SK-N-SH (cell line): ENCODE measurements at regions not wholly inside any gene's neighbourhood (a gene's known extent, or its start where the extent isn't known, plus 50 kb on each side); places are given as distances from the start of the nearest gene placed in this dataset.

ENCODE experiments used
- CTCF ChIA-PET: fragments of 300-600, 350-600 bp; formaldehyde crosslinking; extraction: SDS; loops from one replicate; lab custom pipeline; 2021; lab: Yijun Ruan, JAX
- POLR2A ChIA-PET: fragments of 350-600 bp; sonication (Branson Sonifier 250); formaldehyde crosslinking; extraction: SDS; loops from one replicate; lab custom pipeline; 2020; ENCODE audit warnings: antibody characterized with exemption, inconsistent platforms; lab: Yijun Ruan, JAX
- DNase-seq: peaks from one replicate; pipeline ENCODE4 v3.0.0; 2012
- H2AFZ ChIP-seq: fragments of 200-600 bp; sonication (generic); 2 replicates; pipeline ENCODE4 v1.8.1; 2016; ENCODE audit warnings: antibody characterized with exemption, mild to moderate bottlenecking, low read depth
- H3F3A ChIP-seq: fragments of 200-600 bp; sonication (generic); replicated peaks from 2 replicates; pipeline ENCODE3; 2016; ENCODE audit warnings: antibody characterized with exemption, mild to moderate bottlenecking; ENCODE audit not compliant: insufficient read depth
- H3K27ac ChIP-seq, 2 experiments: fragments of 200-500 bp in 1 of 2; fragments of 200-600 bp in 1 of 2; sonication (Bioruptor generic) in 1 of 2; sonication (generic), shearing (Covaris generic) in 1 of 2; 2 replicates each; pipeline versions ENCODE4 v1.5.1 to v1.6.1; 2014 to 2016; ENCODE audit warnings: low read depth in 2 of 2, inconsistent platforms in 1 of 2, low read length in 1 of 2, mild to moderate bottlenecking in 1 of 2, mixed read lengths in 1 of 2
- H3K27me3 ChIP-seq: fragments of 200-600 bp; sonication (generic), shearing (Covaris generic); 2 replicates; pipeline ENCODE4 v1.6.1; 2016; ENCODE audit warnings: mixed run types; ENCODE audit not compliant: insufficient read depth
- H3K36me3 ChIP-seq, 2 experiments: fragments of 200-500 bp in 1 of 2; fragments of 200-600 bp in 1 of 2; sonication (Bioruptor generic) in 1 of 2; sonication (generic) in 1 of 2; replicated peaks in 1 of 2; 2 replicates each; pipeline versions ENCODE3 to v1.5.1; 2014 to 2016; ENCODE audit warnings: low read length in 1 of 2, mild to moderate bottlenecking in 1 of 2; ENCODE audit not compliant: insufficient read depth in 2 of 2, control insufficient read depth in 1 of 2
- H3K4me1 ChIP-seq, 2 experiments: fragments of 200-500 bp in 1 of 2; fragments of 200-600 bp in 1 of 2; sonication (Bioruptor generic) in 1 of 2; sonication (generic), shearing (Covaris generic) in 1 of 2; 2 replicates each; pipeline versions ENCODE4 v1.5.1 to v1.6.1; 2014 to 2016; ENCODE audit warnings: low read depth in 1 of 2, low read length in 1 of 2, mixed run types in 1 of 2; ENCODE audit not compliant: insufficient read depth in 2 of 2, control insufficient read depth in 1 of 2
- H3K4me2 ChIP-seq: fragments of 200-600 bp; sonication (generic), shearing (Covaris generic); 2 replicates; pipeline ENCODE4 v1.6.1; 2017; ENCODE audit warnings: mixed run types
- H3K4me3 ChIP-seq, 2 experiments: fragments of 200-500 bp in 1 of 2; fragments of 200-600 bp in 1 of 2; sonication (Bioruptor generic) in 1 of 2; sonication (generic), shearing (Covaris generic) in 1 of 2; 2 replicates each; pipeline versions ENCODE4 v1.5.1 to v1.8.1; 2014 to 2016; ENCODE audit warnings: low read depth in 2 of 2, inconsistent platforms in 1 of 2, low read length in 1 of 2, mild to moderate bottlenecking in 1 of 2, mixed read lengths in 1 of 2, moderate library complexity in 1 of 2
- H3K79me2 ChIP-seq: fragments of 200-600 bp; sonication (generic); 2 replicates; pipeline ENCODE4 v1.8.1; 2017; ENCODE audit warnings: mild to moderate bottlenecking; ENCODE audit not compliant: insufficient read depth
- H3K9ac ChIP-seq: fragments of 200-600 bp; sonication (generic); 2 replicates; pipeline ENCODE4 v1.6.1; 2017; ENCODE audit warnings: mixed run types
- H3K9me2 ChIP-seq: fragments of 200-600 bp; sonication (generic); 2 replicates; pipeline ENCODE4 v1.6.1; 2017; ENCODE audit warnings: mixed run types
- H3K9me3 ChIP-seq: fragments of 200-600 bp; sonication (generic); 2 replicates; pipeline ENCODE4 v1.6.1; 2017; ENCODE audit warnings: mixed run types, mild to moderate bottlenecking, moderate library complexity
- H4K20me1 ChIP-seq: fragments of 200-600 bp; sonication (generic); 2 replicates; pipeline ENCODE4 v1.6.1; 2017; ENCODE audit warnings: mild to moderate bottlenecking, mixed run types; ENCODE audit not compliant: insufficient read depth
- EZH2phosphoT487 ChIP-seq: fragments of 200-600 bp; sonication (generic); IDR thresholded peaks from 2 replicates; pipeline ENCODE4 v1.6.1; 2017; ENCODE audit warnings: low read depth, mixed run types, mild to moderate bottlenecking, antibody characterized with exemption, moderate library complexity, borderline replicate concordance
- FOXJ3 ChIP-seq: sonication (generic); formaldehyde crosslinking; IDR thresholded peaks from 2 replicates; pipeline ENCODE4 v1.5.1; 2020; ENCODE audit warnings: mild to moderate bottlenecking, missing genetic modification reagents
- GABPA ChIP-seq: IDR thresholded peaks from 2 replicates; pipeline ENCODE4 v1.4.0; 2012; ENCODE audit warnings: low read depth, mild to moderate bottlenecking
- GATA2 ChIP-seq: sonication (generic); formaldehyde crosslinking; IDR thresholded peaks from 2 replicates; pipeline ENCODE4 v1.5.0; 2020; ENCODE audit warnings: mild to moderate bottlenecking, missing genetic modification reagents
- IRF3 ChIP-seq: fragments of 150-350 bp; IDR thresholded peaks from 2 replicates; pipeline ENCODE4 v1.6.1; 2016; ENCODE audit warnings: mild to moderate bottlenecking, low read depth, low read length
- MAX ChIP-seq: IDR thresholded peaks from 2 replicates; pipeline ENCODE4 v1.4.0; 2012; ENCODE audit warnings: low read depth
- MEF2A ChIP-seq: IDR thresholded peaks from 2 replicates; pipeline ENCODE4 v1.4.0; 2012; ENCODE audit warnings: low read depth, borderline replicate concordance
- PBX3 ChIP-seq: IDR thresholded peaks from 2 replicates; pipeline ENCODE4; 2012
- RCOR1 ChIP-seq: fragments of 150-350 bp; IDR thresholded peaks from 2 replicates; pipeline ENCODE4 v1.6.1; 2017; ENCODE audit warnings: antibody characterized with exemption, low read length
- RFX5 ChIP-seq: IDR thresholded peaks from 2 replicates; pipeline ENCODE4 v1.6.1; 2012; ENCODE audit warnings: mild to moderate bottlenecking, improper control_type of control experiment, low read length
- SIN3A ChIP-seq: IDR thresholded peaks from 2 replicates; pipeline ENCODE4 v1.6.1; 2012; ENCODE audit warnings: low read depth, mild to moderate bottlenecking, low read length, moderate library complexity, borderline replicate concordance
- TAF1 ChIP-seq: IDR thresholded peaks from 2 replicates; pipeline ENCODE4 v1.6.1; 2012; ENCODE audit warnings: low read depth, mild to moderate bottlenecking, low read length, moderate library complexity, borderline replicate concordance
- TCF12 ChIP-seq: IDR thresholded peaks from 2 replicates; pipeline ENCODE4 v1.4.0; 2012
- TEAD4 ChIP-seq: IDR thresholded peaks from 2 replicates; pipeline ENCODE4 v1.4.0; 2012; ENCODE audit warnings: mild to moderate bottlenecking, borderline replicate concordance; ENCODE audit not compliant: insufficient read depth
- YY1 ChIP-seq: IDR thresholded peaks from 2 replicates; pipeline ENCODE4 v1.4.0; 2012; ENCODE audit warnings: low read depth, mild to moderate bottlenecking
- ZBTB33 ChIP-seq: IDR thresholded peaks from 2 replicates; pipeline ENCODE4 v1.4.0; 2012; ENCODE audit warnings: low read depth, borderline replicate concordance
- WGBS: methylation state at CpG from one replicate; pipeline ENCODE4 v1.1.6; 2017; ENCODE audit warnings: low lambda C conversion rate; 5-methylcytosine and 5-hydroxymethylcytosine counted together

GRCh38 chr14:96702831-96703230 is 94.4 kb upstream of the VRK1 start:
- Histone ChIP-seq H3F3A (no peaks in the 10 kb centered on the region), H3K27ac (no peak overlapping the region), H2AFZ (no peak overlapping the region), H3K4me1 (no peaks in the 10 kb centered on the region), H3K4me2 (no peak overlapping the region), H3K9me3 (no peaks in the 10 kb centered on the region), H3K27me3 (no peaks in the 10 kb centered on the region), H3K79me2 (no peaks in the 10 kb centered on the region), H3K4me3 (no peak overlapping the region), H3K9ac (no peak overlapping the region), H4K20me1 (no peaks in the 10 kb centered on the region), H3K9me2 (no peaks in the 10 kb centered on the region), H3K36me3 (no peaks in the 10 kb centered on the region)
- TF ChIP-seq SIN3A (no peak), YY1 (no peak), RCOR1 (no peak), FOXJ3 (no peak), PBX3 (no peak), IRF3 (no peak), EZH2phosphoT487 (no peak), RFX5 (no peak), GABPA (no peak), MAX (no peak), ZBTB33 (no peak), TEAD4 (no peak), GATA2 (no peak), MEF2A (no peak), TCF12 (no peak), TAF1 (no peak)
- DNase-seq = no peak
- 32% methylated on average over 6 of the region's 6 CpGs for WGBS
- ChIA-PET CTCF (no interaction called here), POLR2A (no interaction called here)
